SK-N-SH treated with all-trans-retinoic acid at 6 μM for 48 hours (cell line): ENCODE measurements at regions not wholly inside any gene's neighbourhood (a gene's known extent, or its start where the extent isn't known, plus 50 kb on each side); places are given as distances from the start of the nearest gene placed in this dataset.

ENCODE experiments used
- ARNTL ChIP-seq: fragments of 450-650 bp; formaldehyde crosslinking; IDR thresholded peaks from 2 replicates; pipeline ENCODE4 v1.5.0; 2020; ENCODE audit warnings: low read depth, mild to moderate bottlenecking, moderate library complexity, borderline replicate concordance
- CSDC2 ChIP-seq: fragments of 250-450 bp; sonication (Bioruptor Pico); IDR thresholded peaks from 2 replicates; pipeline ENCODE4 v1.5.0; 2020; ENCODE audit warnings: mild to moderate bottlenecking, moderate library complexity
- OSR1 ChIP-seq: fragments of 250-450 bp; sonication (Bioruptor Pico); IDR thresholded peaks from 2 replicates; pipeline ENCODE4 v1.8.0; 2022; ENCODE audit warnings: moderate library complexity, mild to moderate bottlenecking, inconsistent platforms
- ZNF8 ChIP-seq: fragments of 450-650 bp; formaldehyde crosslinking; IDR thresholded peaks from 2 replicates; pipeline ENCODE4 v1.5.0; 2020; ENCODE audit warnings: mild to moderate bottlenecking, moderate library complexity

DNA sequence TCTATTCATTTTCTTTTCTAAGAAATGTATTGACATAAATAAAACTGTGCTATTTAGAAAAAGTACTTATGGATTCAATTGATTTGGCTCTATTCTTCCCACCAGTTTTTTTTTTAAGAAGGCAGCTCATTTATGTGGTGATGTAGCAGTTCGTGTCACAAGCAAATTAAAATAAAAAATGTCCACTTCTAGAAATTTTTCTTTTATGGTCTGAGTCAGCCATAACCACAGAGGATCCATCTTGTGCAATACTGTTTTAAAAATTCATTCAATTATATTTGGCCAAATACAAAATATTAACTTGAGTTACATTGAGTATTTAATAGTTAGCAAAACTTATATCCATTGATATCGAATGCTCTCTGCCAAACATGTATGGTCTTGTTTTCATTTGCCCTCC lies 207.9 kb upstream of the FAT1 start:
- TF ChIP-seq ARNTL (CRISPR knock-in tag) (no peak), OSR1 (no peak), CSDC2 (CRISPR knock-in tag) (no peak), ZNF8 (CRISPR knock-in tag) (no peak)
